GM19467 (cell line): ENCODE measurements at regions not wholly inside any gene's neighbourhood (a gene's known extent, or its start where the extent isn't known, plus 50 kb on each side); places are given as distances from the start of the nearest gene placed in this dataset.
"Not testable (repeated sequence)": the region's sequence is repeated elsewhere in the genome, so short reads cannot be mapped to it uniquely, and the experiment has no call there.

Source experiments
- ATAC-seq: cut with Tn5 transposase; IDR thresholded peaks from one replicate; pipeline ENCODE4 v1.9.1; 2021; ENCODE audit warnings: mild to moderate bottlenecking, moderate library complexity; ENCODE audit not compliant: unreplicated experiment

GRCh38 chr18:41071826-41072225, 883.2 kb upstream of the PIK3C3 start:
- ATAC-seq, result no peak

- no peak for ATAC-seq
Observed at GRCh38 chr18:41069167-41069566, 885.9 kb upstream of the PIK3C3 start.

- no peak for ATAC-seq
Observed at GRCh38 chr18:41064916-41065315, 890.1 kb upstream of the PIK3C3 start.

- ATAC-seq, result no peak
Observed at GRCh38 chr18:41060967-41061366, 894.1 kb upstream of the PIK3C3 start.

DNA sequence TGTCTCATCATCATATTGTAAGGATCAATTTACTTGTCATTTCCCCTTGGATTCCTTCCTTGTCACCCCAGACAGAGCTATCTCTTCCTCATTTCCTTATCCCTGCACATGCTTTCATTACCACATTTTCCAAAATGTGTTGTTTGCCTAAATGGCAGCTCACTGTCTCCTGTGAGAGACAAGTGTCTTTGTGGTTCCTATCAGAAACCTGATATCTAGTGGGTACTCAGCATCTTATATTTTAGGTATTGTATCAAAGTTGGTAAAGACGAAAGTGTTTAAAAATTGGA, 896.0 kb upstream of the PIK3C3 start:
- no peak for ATAC-seq

DNA sequence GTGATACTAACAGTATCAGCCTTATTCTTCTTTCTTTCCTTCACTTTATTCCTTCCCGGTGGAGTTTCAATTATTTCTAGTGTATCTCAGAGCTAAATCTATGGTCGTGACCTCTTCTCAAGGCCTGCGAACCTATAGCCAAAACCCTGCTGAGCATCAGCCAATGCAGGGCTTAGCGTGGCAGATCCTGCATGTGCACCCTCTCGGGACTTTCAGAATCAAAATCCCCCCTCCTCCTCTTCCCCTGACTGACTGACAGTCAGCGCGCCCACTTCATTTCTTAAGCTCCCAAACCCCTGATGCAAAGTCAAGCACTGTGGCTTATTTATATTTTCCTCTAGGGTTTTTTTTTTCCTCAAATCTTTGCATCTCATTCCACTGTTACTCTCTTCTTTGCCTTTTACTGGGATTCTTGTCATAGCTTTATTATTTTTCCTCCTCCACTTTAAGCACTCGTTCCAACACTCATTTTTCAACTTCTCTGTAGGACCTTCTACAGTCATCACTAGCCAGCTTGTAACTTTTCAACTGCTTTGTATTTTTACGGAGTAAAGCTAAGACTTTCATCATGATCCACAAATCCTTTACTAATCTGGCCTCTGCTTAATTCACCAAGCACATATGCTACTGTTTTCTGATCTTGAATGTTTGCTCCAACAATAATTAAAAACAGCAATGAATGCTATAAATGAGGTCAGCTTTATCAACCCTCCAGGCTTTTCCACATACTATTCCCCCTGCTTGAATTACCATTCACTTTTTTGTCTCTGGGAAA, 896.5 kb upstream of the PIK3C3 start:
- ATAC-seq, result no peak

DNA sequence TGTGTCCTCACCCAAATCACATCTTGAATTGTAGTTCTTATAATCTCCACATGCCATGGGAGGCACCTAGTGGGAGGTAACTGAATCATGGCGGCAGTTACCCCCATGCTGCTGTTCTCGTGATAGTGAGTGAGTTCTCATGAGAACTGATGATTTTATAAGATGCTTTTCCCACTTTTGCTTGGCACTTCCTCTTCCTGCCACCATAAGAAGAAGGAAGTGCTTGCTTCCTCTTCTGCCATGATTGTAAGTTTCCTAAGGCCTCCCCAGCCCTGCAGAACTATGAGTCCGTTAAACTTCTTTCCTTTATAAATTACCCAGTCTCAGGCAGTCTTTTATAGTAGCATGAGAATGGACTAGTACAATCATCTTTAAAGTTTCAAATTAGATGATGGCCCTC, 902.4 kb upstream of the PIK3C3 start:
- no peak for ATAC-seq

- not testable (repeated sequence) for ATAC-seq
Observed at GRCh38 chr18:41046250-41046649, 908.8 kb upstream of the PIK3C3 start.

GRCh38 chr18:41043876-41044275, 911.2 kb upstream of the PIK3C3 start:
- ATAC-seq, result no peak

DNA sequence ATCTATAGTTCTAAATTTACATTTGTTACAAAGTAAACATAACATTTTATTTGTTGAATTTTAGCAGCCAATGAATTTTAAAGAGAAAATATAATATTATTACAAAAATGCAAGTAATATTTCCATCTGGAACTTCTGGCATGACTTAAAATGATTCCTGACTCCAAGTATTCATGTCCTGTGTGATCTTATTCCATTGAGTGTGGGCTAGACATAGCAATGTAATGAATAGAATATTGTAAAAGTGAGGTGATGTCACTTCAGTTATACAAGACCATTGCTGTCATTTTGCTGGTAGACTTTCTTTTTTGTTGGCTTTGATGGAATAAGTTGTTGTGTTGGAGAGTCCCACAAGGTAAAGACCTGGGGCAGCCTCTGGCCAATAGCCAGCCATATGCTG, 912.2 kb upstream of the PIK3C3 start:
- ATAC-seq, result no peak

DNA sequence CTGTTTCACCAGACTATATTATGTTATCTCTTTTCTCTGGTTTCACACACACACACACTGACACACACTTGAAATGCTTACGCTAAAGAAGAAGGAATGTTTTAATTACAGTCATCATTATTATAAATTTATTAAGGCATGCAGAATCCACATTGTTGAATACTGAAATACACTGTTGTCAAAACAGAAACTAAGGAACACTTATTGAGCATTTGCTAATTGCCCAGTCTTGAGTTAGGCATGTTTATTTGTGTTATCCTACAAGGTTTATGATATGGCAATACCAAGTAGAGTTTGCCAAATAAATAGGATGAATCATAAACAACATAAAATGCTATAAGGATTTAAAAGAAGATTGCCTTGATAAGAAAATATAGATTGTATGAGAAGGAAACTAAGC, 917.0 kb upstream of the PIK3C3 start:
- ATAC-seq, result no peak

- no peak for ATAC-seq
Observed at GRCh38 chr18:41036346-41036745, 918.7 kb upstream of the PIK3C3 start.

- no peak for ATAC-seq
Observed at GRCh38 chr18:41034413-41034812, 920.6 kb upstream of the PIK3C3 start.

- ATAC-seq, result no peak
Observed at GRCh38 chr18:41025666-41026065, 929.4 kb upstream of the PIK3C3 start.

DNA sequence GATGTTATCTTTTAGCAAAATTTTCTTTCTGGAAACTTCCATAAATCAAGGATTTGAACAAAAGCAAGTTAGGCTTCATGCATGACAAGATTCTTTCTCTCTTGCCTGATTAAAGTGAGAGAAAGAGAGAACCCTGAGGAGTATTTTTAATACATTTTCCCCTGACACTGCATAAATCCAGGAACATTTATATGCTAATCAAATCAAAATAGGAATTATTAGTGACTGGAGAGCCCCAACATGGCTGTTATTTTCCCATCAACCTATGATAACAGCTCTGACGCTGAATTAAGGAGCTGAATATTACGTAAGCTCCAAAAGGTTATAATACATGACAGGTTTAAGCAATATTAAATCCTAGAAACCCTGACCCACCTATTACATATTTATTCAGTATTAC, 930.2 kb upstream of the PIK3C3 start:
- ATAC-seq, result no peak

- no peak for ATAC-seq
Observed at GRCh38 chr18:41022484-41022883, 932.5 kb upstream of the PIK3C3 start.

DNA sequence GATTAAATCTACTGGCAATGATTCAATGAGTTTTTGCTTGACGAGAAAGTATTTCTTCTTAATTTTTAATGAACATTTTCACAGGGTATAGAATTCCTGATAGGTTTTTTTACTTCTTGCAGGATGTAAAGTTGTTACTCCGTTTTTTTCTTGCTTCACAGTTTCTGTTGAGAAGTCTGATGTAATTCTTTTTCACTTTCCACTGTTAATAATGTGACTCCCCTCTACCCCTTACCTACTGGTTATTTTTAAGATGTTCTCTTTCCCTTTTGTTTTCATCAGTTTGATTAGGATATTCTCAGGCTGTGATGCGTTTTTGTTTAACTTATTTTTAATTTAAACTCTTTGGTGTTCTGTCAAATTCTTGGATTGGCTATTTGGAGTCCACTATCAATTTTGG, 933.9 kb upstream of the PIK3C3 start:
- ATAC-seq, result no peak

GRCh38 chr18:41012194-41012593, 942.8 kb upstream of the PIK3C3 start:
- ATAC-seq, result no peak

DNA sequence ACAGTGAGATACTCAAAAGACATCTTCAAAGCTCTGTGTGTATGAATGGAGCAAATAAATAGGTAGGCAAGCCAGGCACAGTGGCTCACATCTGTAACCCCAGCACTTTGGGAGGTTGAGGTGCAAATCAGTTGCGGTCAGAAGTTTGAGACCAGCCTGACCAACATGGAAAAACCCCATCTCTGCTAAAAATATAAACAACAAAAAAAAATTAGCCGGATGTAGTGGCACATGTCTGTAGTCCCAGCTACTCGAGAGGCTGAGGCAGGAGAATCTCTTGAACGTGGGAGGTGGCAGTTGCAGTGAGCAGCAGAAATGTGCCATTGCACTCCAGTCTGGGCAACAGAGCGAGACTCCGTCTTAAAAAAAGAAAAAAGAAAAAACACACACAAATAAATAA, 945.1 kb upstream of the PIK3C3 start:
- ATAC-seq, result no peak

- no peak for ATAC-seq
Observed at GRCh38 chr18:41004324-41004723, 950.7 kb upstream of the PIK3C3 start.

GRCh38 chr18:40995529-40995928, 959.5 kb upstream of the PIK3C3 start:
- no peak for ATAC-seq

GRCh38 chr18:40993363-40993762, 961.7 kb upstream of the PIK3C3 start:
- ATAC-seq, result no peak

DNA sequence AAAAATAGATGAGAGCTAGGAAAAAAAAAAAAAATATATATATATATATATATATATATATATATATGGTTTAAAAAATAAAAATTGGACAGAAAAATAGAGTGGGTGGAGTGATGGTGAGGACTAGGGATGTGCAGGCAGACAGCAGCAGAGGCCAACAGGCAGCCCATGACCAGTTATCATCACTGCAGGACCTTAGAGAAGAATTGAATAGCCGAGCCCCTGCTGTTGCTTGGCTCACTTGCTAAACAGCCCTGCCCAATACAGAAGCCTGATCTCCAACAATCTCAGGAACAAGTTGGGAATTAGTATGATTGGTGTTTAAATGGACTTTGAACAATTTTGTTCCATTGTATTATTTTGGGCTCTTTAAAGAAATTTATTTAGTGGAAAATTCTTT, 967.5 kb upstream of the PIK3C3 start:
- no peak for ATAC-seq
